SK-MEL-5 (cell line): ENCODE measurements at regions not wholly inside any gene's neighbourhood (a gene's known extent, or its start where the extent isn't known, plus 50 kb on each side); places are given as distances from the start of the nearest gene placed in this dataset.
A peak's percentile ranks its signal among the peaks of the same experiment; 100 is the strongest.
"Not testable (repeated sequence)": the region's sequence is repeated elsewhere in the genome, so short reads cannot be mapped to it uniquely, and the experiment has no call there.

ENCODE experiments used
- DNase-seq: peaks from one replicate; pipeline ENCODE4 v3.0.0-alpha.2; 2016; ENCODE audit warnings: low read depth, low spot score
- in situ Hi-C: cut with HindIII; loops from 2 replicates; pipeline ENCODE4 v1.10.0; 2016; ENCODE audit warnings: low sequenced_read_pairs, high pct_unique_total_duplicates, low pct_unique_long_range_greater_than_20kb

GRCh38 chr5:123987956-123988355 is 476.0 kb downstream of the CSNK1G3 start:
- in situ Hi-C loops, result no loop called here
- no peak for DNase-seq

DNA sequence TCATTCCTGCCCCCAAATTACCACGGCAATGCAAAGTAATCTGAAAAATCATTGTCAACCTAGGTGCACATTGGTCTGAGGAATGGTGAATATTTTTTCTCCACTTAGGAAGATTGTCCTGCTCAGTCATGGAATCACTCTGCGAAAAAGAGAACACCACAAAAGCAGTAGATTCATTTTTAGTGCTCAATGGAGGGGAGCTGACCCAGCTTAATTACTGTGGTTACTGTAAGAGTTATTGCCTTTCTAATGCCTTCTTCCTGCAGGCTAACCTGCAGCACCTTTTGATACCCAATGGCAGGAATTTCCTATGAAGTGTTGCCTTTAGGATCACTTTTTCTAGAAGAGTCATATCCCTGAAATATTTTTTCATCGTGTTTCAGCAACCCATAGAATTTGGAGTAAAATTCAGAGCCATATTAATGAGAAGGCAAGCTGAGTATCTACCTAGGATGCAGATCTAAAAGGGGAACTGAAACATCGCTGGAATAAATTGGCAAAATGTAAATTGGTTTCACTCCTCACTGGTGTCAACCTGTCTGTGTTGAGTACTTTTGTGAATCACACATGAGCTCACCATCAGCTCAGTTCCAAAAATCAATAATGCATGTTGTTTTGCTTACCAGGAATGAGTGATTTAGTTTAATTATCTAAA is 464.5 kb downstream of the CSNK1G3 start:
- DNase-seq, result no peak
- in situ Hi-C loops, result no loop called here

DNA sequence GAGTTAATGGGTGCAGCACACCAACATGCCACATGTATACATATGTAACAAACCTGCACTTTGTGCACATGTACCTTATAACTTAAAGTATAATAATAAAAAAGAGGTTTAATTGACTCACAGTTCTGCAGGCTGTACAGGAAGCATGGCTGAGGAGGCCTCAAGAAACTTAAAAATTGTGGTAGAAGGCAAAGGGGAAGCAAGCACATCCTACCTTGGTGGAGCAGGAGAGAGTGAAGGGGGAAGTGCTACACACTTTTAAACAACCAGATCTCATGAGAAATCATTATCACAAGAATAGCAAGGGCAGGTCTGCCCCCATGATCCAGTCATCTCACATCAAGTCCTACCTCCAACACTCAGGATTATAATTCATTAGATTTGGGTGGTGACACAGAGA is 463.5 kb downstream of the CSNK1G3 start:
- in situ Hi-C loops, DNase-seq: not testable (repeated sequence)

DNA sequence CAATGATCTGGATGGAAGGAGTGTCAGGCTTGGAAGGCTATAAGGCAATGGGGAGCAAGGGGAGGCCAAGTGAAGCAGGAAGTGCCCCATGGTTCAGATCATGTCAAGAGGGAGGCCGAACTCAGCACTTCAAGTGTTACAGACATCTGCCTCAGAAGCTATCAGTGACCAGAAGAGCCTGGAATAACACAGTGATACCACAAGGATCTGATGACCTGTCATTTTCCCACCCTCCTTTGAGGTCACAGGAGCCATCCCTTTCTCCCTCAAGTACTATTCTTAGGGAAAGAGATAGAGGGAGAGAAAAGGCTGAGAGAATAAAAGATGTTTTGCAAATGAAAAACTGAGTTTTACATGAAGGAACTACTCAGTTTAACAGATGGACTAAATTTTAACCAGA is 454.8 kb downstream of the CSNK1G3 start:
- DNase-seq, result no peak
- in situ Hi-C loops, result no loop called here

- in situ Hi-C loops, result no loop called here
- DNase-seq, result no peak
These were observed 453.6 kb downstream of the CSNK1G3 start for GRCh38 chr5:123965626-123966025.

DNA sequence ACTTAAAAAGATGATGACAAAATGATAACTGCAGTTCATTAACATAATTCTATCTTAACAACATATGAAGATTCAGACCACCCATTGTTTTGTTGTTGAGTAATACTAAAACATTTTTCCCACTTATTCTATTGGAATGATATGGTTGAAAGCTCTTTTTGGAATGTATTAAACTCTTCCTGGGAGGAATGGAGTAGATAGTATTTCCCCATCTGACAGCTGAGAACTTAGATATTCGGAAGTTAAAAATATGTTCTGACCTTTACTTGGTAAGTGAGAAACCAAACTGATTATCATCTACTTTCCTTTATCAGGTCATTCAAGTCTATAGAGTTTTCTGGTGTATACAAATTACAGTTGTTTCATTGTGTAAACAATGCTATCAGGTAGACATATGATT is 452.9 kb downstream of the CSNK1G3 start:
- in situ Hi-C loops, result no loop called here
- DNase-seq, result no peak

GRCh38 chr5:123960526-123960925 is 448.5 kb downstream of the CSNK1G3 start:
- DNase-seq, result no peak
- in situ Hi-C loops, result no loop called here

DNA sequence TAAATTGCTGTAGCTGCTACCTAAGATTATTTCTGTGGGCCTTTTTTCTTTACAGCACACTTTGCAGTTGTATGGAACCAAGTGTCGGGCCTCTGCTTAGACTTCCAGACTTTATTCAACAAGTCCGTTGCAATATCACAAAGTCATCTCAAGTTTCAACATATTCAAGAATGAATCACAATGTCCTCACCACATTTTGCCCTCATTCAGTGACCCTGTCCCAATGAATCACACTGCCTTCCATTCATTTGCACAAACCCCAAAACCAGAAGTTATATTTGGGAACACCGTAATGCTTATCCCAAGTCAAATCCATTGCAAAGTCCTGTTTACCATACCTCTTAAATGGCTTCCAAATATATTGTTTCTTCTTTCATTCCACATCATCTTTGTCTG is 439.6 kb downstream of the CSNK1G3 start:
- in situ Hi-C loops, result no loop called here
- DNase-seq, result no peak

DNA sequence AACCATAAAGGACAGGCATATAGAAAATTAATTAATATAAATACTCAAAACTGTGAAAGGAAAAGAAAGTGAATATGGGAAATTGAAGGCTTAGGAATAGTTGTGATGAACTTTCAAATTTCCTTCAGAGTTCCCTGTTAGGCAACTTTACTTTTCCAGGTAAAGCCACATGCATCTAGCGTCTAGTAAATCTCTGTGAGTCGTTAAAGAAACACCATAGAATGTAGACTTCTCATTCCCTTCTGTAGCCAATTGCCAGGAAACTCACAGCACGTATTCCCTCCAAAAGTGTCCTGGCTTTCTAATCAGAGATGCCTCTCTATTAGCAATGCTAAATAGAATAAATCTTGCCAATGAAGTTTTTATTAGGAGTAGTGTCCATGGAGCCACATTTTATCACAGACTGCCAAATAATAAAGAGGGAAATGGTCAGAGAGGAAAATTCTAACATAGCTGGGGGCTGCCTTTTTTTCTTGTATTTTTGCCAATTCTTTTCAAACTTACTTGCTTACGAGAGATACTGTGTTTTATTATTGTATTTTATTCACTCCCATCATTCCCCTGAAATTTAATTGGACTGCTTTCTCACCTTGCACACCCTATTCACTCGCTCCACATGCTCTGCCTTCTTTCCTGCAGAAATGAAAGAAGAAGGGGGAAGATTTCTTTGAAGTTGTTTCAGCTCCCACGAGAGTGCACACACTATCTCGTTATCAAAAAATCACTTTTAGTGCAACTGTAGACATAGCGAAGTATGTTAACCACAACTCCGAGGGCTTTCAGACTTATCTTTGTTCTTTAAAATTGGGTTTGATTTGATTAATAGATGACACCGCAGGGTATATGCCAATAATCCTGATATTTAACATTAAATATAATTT is 439.0 kb downstream of the CSNK1G3 start:
- DNase-seq, result no peak
- in situ Hi-C loops, result no loop called here

DNA sequence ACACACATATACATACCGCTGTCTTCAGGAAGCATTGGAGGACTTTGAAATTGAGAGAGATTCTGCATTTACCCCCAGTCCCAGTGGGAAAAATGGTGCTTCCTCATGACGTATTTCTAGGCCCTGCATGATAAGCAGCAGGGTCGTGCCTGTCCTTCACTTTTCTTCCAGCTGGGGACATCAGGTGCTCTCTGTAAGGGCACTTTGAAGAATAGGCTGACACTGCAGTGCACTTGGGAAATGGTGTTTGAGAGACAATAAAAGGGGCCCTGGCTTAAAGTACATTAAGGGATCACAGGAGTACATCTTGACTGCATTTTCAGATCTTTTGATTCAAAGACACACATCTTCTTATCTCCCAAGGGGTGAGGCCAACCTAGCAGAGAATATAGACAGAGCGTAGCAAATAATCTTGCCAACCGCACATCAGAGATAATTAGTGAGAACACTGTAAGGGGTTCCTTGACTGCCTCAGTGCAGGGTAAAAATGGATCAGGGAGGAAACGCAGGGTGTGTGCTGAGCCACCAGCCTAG is 437.9 kb downstream of the CSNK1G3 start:
- in situ Hi-C loops, result no loop called here
- no peak for DNase-seq

- DNase-seq, result no peak
- in situ Hi-C loops, result no loop called here
These were observed 437.2 kb downstream of the CSNK1G3 start for GRCh38 chr5:123949043-123949804.

DNA sequence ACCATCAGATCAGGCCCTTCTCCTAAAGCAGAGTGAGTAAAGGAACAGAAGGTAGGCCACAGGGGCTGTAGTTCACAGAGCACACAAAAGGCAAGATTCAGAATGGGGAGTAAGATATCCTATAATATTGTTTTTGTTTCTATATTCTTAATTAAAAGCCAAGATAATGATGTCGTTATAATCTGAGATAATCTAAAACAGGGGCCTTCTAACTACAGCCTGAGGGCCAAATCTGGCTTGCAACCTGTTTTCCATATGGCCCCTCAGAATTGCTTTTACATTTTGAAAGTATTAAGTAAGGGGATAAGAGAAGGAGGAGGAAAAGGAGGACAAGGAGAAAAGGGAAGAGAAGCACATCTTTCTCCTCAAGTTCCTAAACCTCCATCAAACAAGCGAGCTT is 435.8 kb downstream of the CSNK1G3 start:
- in situ Hi-C loops, result no loop called here
- DNase-seq, result no peak

DNA sequence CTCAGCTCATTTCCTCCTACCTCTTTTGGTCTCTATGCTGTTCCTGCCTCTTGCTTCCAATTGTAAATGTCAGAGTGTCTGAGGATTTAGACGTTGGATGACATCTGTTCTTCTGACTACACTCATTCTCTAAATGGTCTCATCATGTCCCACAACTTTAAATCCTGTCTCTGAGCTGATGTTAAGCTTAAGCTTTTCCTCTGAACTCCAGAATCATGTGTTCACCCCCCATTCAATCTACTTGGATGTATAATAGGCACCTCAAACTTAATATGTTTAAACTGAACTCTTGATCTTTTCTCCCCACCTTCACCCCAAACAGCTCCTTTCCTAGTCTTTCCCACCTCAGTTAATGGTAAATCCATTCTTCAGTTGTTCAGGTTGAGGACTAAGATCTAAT is 433.6 kb downstream of the CSNK1G3 start:
- DNase-seq, result no peak
- in situ Hi-C loops, result no loop called here

DNA sequence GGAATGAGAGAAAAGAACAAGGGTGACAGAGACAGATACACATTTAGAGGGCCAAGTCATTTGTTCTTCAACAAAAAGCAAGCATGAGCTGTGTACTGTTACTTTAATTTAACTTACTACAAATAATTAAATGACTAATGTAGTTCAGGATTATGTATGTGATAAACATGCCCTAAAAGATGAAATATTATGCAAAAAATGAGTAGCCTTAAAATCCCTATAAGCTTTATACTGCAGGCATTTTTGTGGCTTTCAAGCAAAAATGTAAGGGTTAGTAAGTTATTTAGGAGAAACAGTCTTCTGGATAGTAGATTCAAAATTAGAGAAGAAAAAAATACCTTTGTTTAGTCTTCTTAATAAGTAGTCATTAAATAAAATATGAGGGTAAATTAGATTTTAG is 431.2 kb downstream of the CSNK1G3 start:
- in situ Hi-C loops, result no loop called here
- DNase-seq, result no peak

- DNase-seq, result no peak
- in situ Hi-C loops, result no loop called here
These were observed 428.4 kb downstream of the CSNK1G3 start for GRCh38 chr5:123940416-123940815.

DNA sequence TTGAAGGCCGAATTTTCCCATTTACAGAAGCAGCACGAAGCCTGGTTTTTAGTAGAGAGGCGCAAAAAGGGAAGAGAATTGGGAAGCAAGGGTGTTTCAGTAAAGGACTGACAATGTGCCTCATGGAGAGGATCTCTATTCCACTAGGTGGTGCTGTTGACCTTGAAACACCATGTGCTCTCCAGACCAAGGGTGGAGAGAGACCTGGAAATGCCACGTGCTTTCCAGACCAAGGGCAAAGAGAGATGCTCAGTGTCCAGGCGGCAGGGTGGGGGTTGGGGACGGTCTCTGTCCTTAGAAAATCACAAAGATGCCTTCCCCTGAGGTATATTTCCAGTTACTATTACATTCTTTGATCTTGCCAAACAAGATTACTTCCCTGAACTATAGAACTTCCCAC is 425.3 kb downstream of the CSNK1G3 start:
- DNase-seq, result peak; percentile 81
- in situ Hi-C loops, result no loop called here

GRCh38 chr5:123936548-123936947 is 424.6 kb downstream of the CSNK1G3 start:
- no peak for DNase-seq
- in situ Hi-C loops, result no loop called here

DNA sequence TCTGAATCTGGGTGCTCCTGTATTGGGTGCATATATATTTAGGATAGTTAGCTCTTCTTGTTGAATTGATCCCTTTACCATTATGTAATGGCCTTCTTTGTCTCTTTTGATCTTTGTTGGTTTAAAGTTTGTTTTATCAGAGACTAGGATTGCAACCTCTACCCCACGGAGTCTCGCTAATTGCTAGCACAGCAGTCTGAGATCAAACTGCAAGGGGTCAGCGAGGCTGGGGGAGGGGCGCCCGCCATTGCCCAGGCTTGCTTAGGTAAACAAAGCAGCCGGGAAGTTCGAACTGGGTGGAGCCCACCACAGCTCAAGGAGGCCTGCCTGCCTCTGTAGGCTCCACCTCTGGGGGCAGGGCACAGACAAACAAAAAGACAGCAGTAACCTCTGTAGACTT is 421.8 kb downstream of the CSNK1G3 start:
- DNase-seq, in situ Hi-C loops: not testable (repeated sequence)
